Islet precursor cell (in vitro differentiated cells): ENCODE measurements at regions not wholly inside any gene's neighbourhood (a gene's known extent, or its start where the extent isn't known, plus 50 kb on each side); places are given as distances from the start of the nearest gene placed in this dataset.
"Not testable (repeated sequence)": the region's sequence is repeated elsewhere in the genome, so short reads cannot be mapped to it uniquely, and the experiment has no call there.

Source experiments
- DNase-seq: peaks from one replicate; pipeline ENCODE4 v3.0.0-alpha.2; 2018

- DNase-seq, result no peak
Observed at GRCh38 chr4:112952313-112952700, 97.1 kb upstream of the ANK2 start.

GRCh38 chr4:112953262-112953661 lies 96.2 kb upstream of the ANK2 start:
- DNase-seq, result no peak

- no peak for DNase-seq
Observed at GRCh38 chr4:112954286-112954685, 95.2 kb upstream of the ANK2 start.

GRCh38 chr4:112956484-112956896 lies 93.0 kb upstream of the ANK2 start:
- no peak for DNase-seq

- DNase-seq, result not testable (repeated sequence)
Observed at GRCh38 chr4:112957764-112958163, 91.7 kb upstream of the ANK2 start.

GRCh38 chr4:112966701-112967488 lies 82.6 kb upstream of the ANK2 start:
- no peak for DNase-seq

GRCh38 chr4:112968451-112969159 lies 80.8 kb upstream of the ANK2 start:
- DNase-seq, result no peak

GRCh38 chr4:112970903-112971302 lies 78.5 kb upstream of the ANK2 start:
- DNase-seq, result no peak

GRCh38 chr4:112973750-112974251 lies 75.7 kb upstream of the ANK2 start:
- no peak for DNase-seq

- DNase-seq, result no peak
Observed at GRCh38 chr4:112975567-112976355, 73.7 kb upstream of the ANK2 start.

- no peak for DNase-seq
Observed at GRCh38 chr4:112978691-112979472, 70.6 kb upstream of the ANK2 start.

- DNase-seq, result peak; percentile 64
Observed at GRCh38 chr4:112979881-112980421, 69.5 kb upstream of the ANK2 start.

- no peak for DNase-seq
Observed at GRCh38 chr4:112982680-112983079, 66.8 kb upstream of the ANK2 start.

GRCh38 chr4:112994732-112995464 lies 54.6 kb upstream of the ANK2 start:
- DNase-seq, result no peak
